Neuronal stem cell (in vitro differentiated cells): ENCODE measurements at regions not wholly inside any gene's neighbourhood (a gene's known extent, or its start where the extent isn't known, plus 50 kb on each side); places are given as distances from the start of the nearest gene placed in this dataset.

Experiments used
- DNase-seq: peaks from one replicate; pipeline ENCODE4 v3.0.0-alpha.2; 2013; ENCODE audit warnings: low spot score
- H2AFZ ChIP-seq: one replicate; pipeline ENCODE4 v1.6.1; 2013; ENCODE audit warnings: mild to moderate bottlenecking, low read length, inconsistent platforms
- H2AK5ac ChIP-seq: 2 replicates; pipeline ENCODE4 v1.6.1; 2013; ENCODE audit warnings: low read depth, mild to moderate bottlenecking, inconsistent platforms, low read length, moderate library complexity, mixed read lengths
- H2BK120ac ChIP-seq: 2 replicates; pipeline ENCODE4 v1.6.1; 2013; ENCODE audit warnings: low read depth, mild to moderate bottlenecking, inconsistent platforms, low read length, moderate library complexity, mixed read lengths
- H2BK12ac ChIP-seq: one replicate; pipeline ENCODE4 v1.6.1; 2013; ENCODE audit warnings: low read length, inconsistent platforms
- H2BK15ac ChIP-seq: 2 replicates; pipeline ENCODE4 v1.6.1; 2013; ENCODE audit warnings: mild to moderate bottlenecking, low read length, inconsistent platforms, mixed read lengths
- H2BK5ac ChIP-seq: one replicate; pipeline ENCODE4 v1.6.1; 2013; ENCODE audit warnings: inconsistent platforms, mild to moderate bottlenecking, low read length, moderate library complexity
- H3K14ac ChIP-seq: one replicate; pipeline ENCODE4 v1.6.1; 2013; ENCODE audit warnings: low read length, inconsistent platforms
- H3K18ac ChIP-seq: 2 replicates; pipeline ENCODE4 v1.6.1; 2013; ENCODE audit warnings: low read length, inconsistent platforms
- H3K23ac ChIP-seq: 2 replicates; pipeline ENCODE4 v1.6.1; 2013; ENCODE audit warnings: low read depth, mild to moderate bottlenecking, mixed read lengths, low read length, inconsistent platforms; ENCODE audit not compliant: poor library complexity
- H3K27ac ChIP-seq: replicated peaks from 3 replicates; pipeline ENCODE4 v1.5.1; 2013; ENCODE audit warnings: low read length, inconsistent platforms
- H3K27me3 ChIP-seq, 3 experiments: 2 replicates each; pipeline ENCODE4 v1.6.1; 2013; ENCODE audit warnings: low read length in 3 of 3, mild to moderate bottlenecking in 2 of 3, inconsistent platforms in 1 of 3, low read depth in 1 of 3, mixed read lengths in 1 of 3, moderate library complexity in 1 of 3; ENCODE audit not compliant: control insufficient read depth in 3 of 3, insufficient read depth in 3 of 3
- H3K36me3 ChIP-seq, 2 donors: replicated peaks in 1 of 2; 2 replicates each; pipeline ENCODE4 v1.6.1; 2013; ENCODE audit warnings: low read length in 2 of 2; ENCODE audit not compliant: control insufficient read depth in 2 of 2, insufficient read depth in 2 of 2
- H3K4ac ChIP-seq: 2 replicates; pipeline ENCODE4 v1.6.1; 2013; ENCODE audit warnings: inconsistent platforms, mild to moderate bottlenecking, low read length, moderate library complexity
- H3K4me1 ChIP-seq, 2 donors: 1 replicate in 1 of 2; 2 replicates in 1 of 2; pipeline ENCODE4 v1.6.1; 2013; ENCODE audit warnings: low read length in 2 of 2, low read depth in 1 of 2; ENCODE audit not compliant: control insufficient read depth in 2 of 2, insufficient read depth in 1 of 2
- H3K4me2 ChIP-seq: one replicate; pipeline ENCODE4 v1.6.1; 2013; ENCODE audit warnings: mild to moderate bottlenecking, low read length, inconsistent platforms; ENCODE audit not compliant: insufficient read depth, poor library complexity, severe bottlenecking
- H3K4me3 ChIP-seq, 2 donors: 2 replicates each; pipeline ENCODE4 v1.5.1; 2013; ENCODE audit warnings: low read length in 2 of 2, mild to moderate bottlenecking in 2 of 2, inconsistent platforms in 1 of 2, moderate library complexity in 1 of 2
- H3K79me1 ChIP-seq: one replicate; pipeline ENCODE4 v1.6.1; 2013; ENCODE audit warnings: low read depth, mild to moderate bottlenecking, inconsistent platforms, low read length, moderate library complexity
- H3K9ac ChIP-seq: one replicate; pipeline ENCODE4 v1.6.1; 2013; ENCODE audit warnings: mild to moderate bottlenecking, low read depth, low read length, inconsistent platforms; ENCODE audit not compliant: poor library complexity
- H3K9me3 ChIP-seq, 2 donors: replicated peaks in 1 of 2; 2 replicates each; pipeline versions ENCODE3 to v1.6.1; 2013; ENCODE audit warnings: low read length in 2 of 2, mild to moderate bottlenecking in 2 of 2, inconsistent platforms in 1 of 2, low read depth in 1 of 2, mixed read lengths in 1 of 2, moderate library complexity in 1 of 2; ENCODE audit not compliant: control insufficient read depth in 2 of 2, insufficient read depth in 1 of 2
- H4K8ac ChIP-seq: one replicate; pipeline ENCODE4 v1.6.1; 2013; ENCODE audit warnings: low read depth, mild to moderate bottlenecking, inconsistent platforms, low read length, moderate library complexity
- H4K91ac ChIP-seq: one replicate; pipeline ENCODE4 v1.6.1; 2013; ENCODE audit warnings: low read length, low read depth, mild to moderate bottlenecking, inconsistent platforms; ENCODE audit not compliant: poor library complexity
- WGBS, 2 donors: extraction: QIAGEN DNeasy Blood & Tissue Kit; methylation state at CpG; one replicate each; pipeline ENCODE4 v1.1.7; 2013; ENCODE audit warnings: missing lambda C conversion rate in 2 of 2, mixed read lengths in 1 of 2; ENCODE audit not compliant: insufficient read length in 2 of 2, insufficient replicate concordance in 1 of 2; ENCODE audit errors: extremely low coverage in 2 of 2; 5-methylcytosine and 5-hydroxymethylcytosine counted together

GRCh38 chr9:28053096-28053777, 480.0 kb upstream of the C9orf72 start:
- Histone ChIP-seq H2BK5ac (no peak overlapping the region), H2BK12ac (no peak overlapping the region), H2AFZ (no peak overlapping the region), H3K14ac (no peak overlapping the region), H3K9ac (no peak overlapping the region), H3K27me3 (no peaks in the 10 kb centered on the region), H3K27ac (no peak overlapping the region), H3K79me1 (no peaks in the 10 kb centered on the region), H3K9me3 (peaks cover 0 to 6% of the 10 kb centered on the region in 2 donors), H2AK5ac (no peak overlapping the region), H2BK120ac (no peak overlapping the region), H3K4me3 (no peak overlapping the region), H3K36me3 (no peaks in the 10 kb centered on the region), H3K4me2 (no peak overlapping the region), H4K8ac (no peak overlapping the region), H3K4me1 (peaks cover 0 to 2% of the 10 kb centered on the region in 2 donors), H3K18ac (no peak overlapping the region), H4K91ac (no peak overlapping the region), H3K23ac (no peak overlapping the region), H3K4ac (no peak overlapping the region), H2BK15ac (no peak overlapping the region)
- WGBS, 2 donors, result no CpG with 5 or more reads among the region's 7 CpGs
- no peak for DNase-seq

GRCh38 chr9:28056006-28056405, 482.7 kb upstream of the C9orf72 start:
- Histone ChIP-seq H4K91ac (no peak overlapping the region), H3K4ac (no peak overlapping the region), H2BK15ac (no peak overlapping the region), H3K23ac (no peak overlapping the region), H3K4me3 (no peak overlapping the region), H2BK5ac (no peak overlapping the region), H2BK12ac (no peak overlapping the region), H3K9me3 (peaks cover 0 to 6% of the 10 kb centered on the region in 2 donors), H3K79me1 (no peaks in the 10 kb centered on the region), H2BK120ac (no peak overlapping the region), H3K4me2 (no peak overlapping the region), H3K36me3 (no peaks in the 10 kb centered on the region), H2AFZ (no peak overlapping the region), H3K4me1 (no peaks in the 10 kb centered on the region), H3K18ac (no peak overlapping the region), H3K14ac (no peak overlapping the region), H3K9ac (no peak overlapping the region), H3K27ac (no peak overlapping the region), H2AK5ac (no peak overlapping the region), H4K8ac (no peak overlapping the region), H3K27me3 (no peaks in the 10 kb centered on the region)
- no peak for DNase-seq
- no CpG with 5 or more reads among the region's 10 CpGs for WGBS, 2 donors

GRCh38 chr9:28056466-28056865, 483.2 kb upstream of the C9orf72 start:
- Histone ChIP-seq H3K14ac (no peak overlapping the region), H3K23ac (no peak overlapping the region), H2AFZ (no peak overlapping the region), H2BK12ac (no peak overlapping the region), H3K4me3 (no peak overlapping the region), H3K18ac (no peak overlapping the region), H3K79me1 (no peaks in the 10 kb centered on the region), H3K4me1 (no peaks in the 10 kb centered on the region), H2AK5ac (no peak overlapping the region), H3K9ac (no peak overlapping the region), H2BK15ac (no peak overlapping the region), H3K4me2 (no peak overlapping the region), H2BK5ac (no peak overlapping the region), H2BK120ac (no peak overlapping the region), H3K4ac (no peak overlapping the region), H3K9me3 (peaks cover 0 to 6% of the 10 kb centered on the region in 2 donors), H4K91ac (no peak overlapping the region), H3K36me3 (no peaks in the 10 kb centered on the region), H3K27ac (no peak overlapping the region), H4K8ac (no peak overlapping the region), H3K27me3 (no peaks in the 10 kb centered on the region)
- no CpG with 5 or more reads among the region's 1 CpG for WGBS, 2 donors
- DNase-seq, result no peak

- no peaks in the 10 kb centered on the region for H3K4me1 ChIP-seq
- no peak overlapping the region for H3K4ac ChIP-seq
- no peak overlapping the region for H2BK120ac ChIP-seq
- no peak overlapping the region for H3K18ac ChIP-seq
- H3K27ac ChIP-seq, result no peak overlapping the region
- H4K8ac ChIP-seq, result no peak overlapping the region
- H3K36me3 ChIP-seq, result no peaks in the 10 kb centered on the region
- no peak overlapping the region for H2BK5ac ChIP-seq
- no peak overlapping the region for H4K91ac ChIP-seq
- no peak for DNase-seq
- H3K79me1 ChIP-seq, result no peaks in the 10 kb centered on the region
- no peak overlapping the region for H3K9ac ChIP-seq
- no peaks in the 10 kb centered on the region for H3K27me3 ChIP-seq
- no peak overlapping the region for H3K14ac ChIP-seq
- peaks cover 0 to 6% of the 10 kb centered on the region in 2 donors for H3K9me3 ChIP-seq
- no peak overlapping the region for H2BK15ac ChIP-seq
- H2AFZ ChIP-seq, result no peak overlapping the region
- no peak overlapping the region for H3K23ac ChIP-seq
- H2AK5ac ChIP-seq, result no peak overlapping the region
- no peak overlapping the region for H2BK12ac ChIP-seq
- no CpG with 5 or more reads among the region's 8 CpGs for WGBS, 2 donors
- H3K4me2 ChIP-seq, result no peak overlapping the region
- H3K4me3 ChIP-seq, result no peak overlapping the region
Measured at GRCh38 chr9:28059192-28059591, 485.9 kb upstream of the C9orf72 start.
